ENCODE measurements at regions not wholly inside any gene's neighbourhood (a gene's known extent, or its start where the extent isn't known, plus 50 kb on each side); places are given as distances from the start of the nearest gene placed in this dataset.

DNA sequence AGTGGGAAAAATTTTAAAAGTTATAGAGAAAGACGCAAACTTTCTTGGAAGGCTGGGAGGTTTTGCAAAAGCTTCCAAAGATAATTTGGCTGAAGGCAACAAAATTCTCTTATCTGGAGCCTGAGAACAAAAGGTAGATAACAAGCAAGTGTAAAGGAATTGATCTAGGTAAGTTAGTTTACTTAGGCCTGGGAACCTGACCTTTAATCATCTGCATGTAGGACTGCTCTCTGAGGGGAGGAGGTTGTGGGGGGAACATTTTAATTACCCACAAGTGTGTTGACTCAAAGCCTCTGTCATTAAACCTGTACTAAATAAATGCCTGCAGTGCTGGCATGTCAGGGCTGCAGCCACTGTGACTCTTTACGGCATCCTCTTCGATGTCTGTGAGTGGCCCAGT, 532.3 kb upstream of the SLITRK5 start:
- Histone ChIP-seq H3K4me3 (no peak overlapping the region), H3K36me3 (no peaks in the 10 kb centered on the region), H3K27me3 (replicated peaks; ENCODE audit: insufficient read depth) (no peaks in the 10 kb centered on the region), H3K4me1 (replicated peaks) (no peaks in the 10 kb centered on the region), H3K27ac (no peak overlapping the region), H3K9me3 (no peaks in the 10 kb centered on the region)
- no peak for DNase-seq (ENCODE audit: low spot score)
- TF ChIP-seq POLR2AphosphoS5 (IDR thresholded peaks at IDR 0.05) (no peak), CTCF (IDR thresholded peaks at IDR 0.05) (no peak), POLR2A (IDR thresholded peaks at IDR 0.05) (no peak)
- 90% methylated on average over 3 of the region's 3 CpGs for whole genome bisulfite sequencing
- intact Hi-C loops (cut with DNase I), result no loop called here

DNA sequence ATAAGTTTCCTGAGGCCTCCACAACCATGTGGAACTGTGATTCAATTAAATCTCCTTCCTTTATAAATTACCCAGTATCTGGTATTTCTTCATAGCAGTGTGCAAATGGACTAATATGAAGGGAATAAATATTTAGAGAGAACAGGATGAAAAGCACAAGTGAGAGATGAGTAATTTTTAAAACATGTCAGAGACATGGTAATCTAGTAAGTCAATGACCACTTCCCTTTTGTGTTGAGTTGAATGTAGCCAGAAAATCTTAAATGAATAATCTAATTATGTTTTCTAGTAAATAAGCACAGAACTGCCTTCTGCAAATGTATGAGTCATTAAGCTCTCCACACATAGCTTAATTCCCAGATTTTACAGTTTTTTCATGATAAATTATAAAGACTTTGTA, 524.1 kb upstream of the SLITRK5 start:
- DNase-seq (ENCODE audit: low spot score), result no peak
- Histone ChIP-seq H3K4me3 (no peak overlapping the region), H3K9me3 (no peaks in the 10 kb centered on the region), H3K27me3 (replicated peaks; ENCODE audit: insufficient read depth) (no peaks in the 10 kb centered on the region), H3K36me3 (no peaks in the 10 kb centered on the region), H3K27ac (no peak overlapping the region), H3K4me1 (replicated peaks) (no peaks in the 10 kb centered on the region)
- no peak for TF ChIP-seq CTCF (IDR thresholded peaks at IDR 0.05)
- TF ChIP-seq POLR2A (IDR thresholded peaks at IDR 0.05), result no peak
- no peak for TF ChIP-seq POLR2AphosphoS5 (IDR thresholded peaks at IDR 0.05)
- intact Hi-C loops (cut with DNase I), result no loop called here

DNA sequence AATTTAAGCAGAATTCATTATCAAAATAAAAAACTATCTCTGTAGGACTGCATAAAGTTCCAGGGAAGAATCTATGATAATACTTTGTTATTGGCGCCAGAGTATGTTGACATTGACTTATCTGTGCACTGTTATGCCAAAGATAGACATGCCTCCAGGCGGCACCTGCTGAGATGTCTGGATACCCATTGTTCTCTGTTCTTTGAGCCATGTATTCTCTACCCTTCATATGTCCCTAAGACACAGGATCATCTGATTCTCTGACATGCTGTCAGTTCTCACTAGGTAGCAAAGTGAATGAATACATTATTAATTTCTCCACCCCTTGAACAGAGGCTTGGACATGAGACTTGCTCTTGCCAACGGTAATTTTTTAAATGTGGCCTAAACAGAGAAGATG, 517.8 kb upstream of the SLITRK5 start:
- H3K4me3 ChIP-seq, result no peak overlapping the region
- no peaks in the 10 kb centered on the region for H3K9me3 ChIP-seq
- TF ChIP-seq POLR2AphosphoS5 (IDR thresholded peaks at IDR 0.05) (no peak), POLR2A (IDR thresholded peaks at IDR 0.05) (no peak), CTCF (IDR thresholded peaks at IDR 0.05) (no peak)
- no peaks in the 10 kb centered on the region for H3K4me1 ChIP-seq (replicated peaks)
- intact Hi-C loops (cut with DNase I), result no loop called here
- DNase-seq (ENCODE audit: low spot score), result no peak
- H3K36me3 ChIP-seq, result no peaks in the 10 kb centered on the region
- 96% methylated on average over 3 of the region's 3 CpGs for WGBS
- H3K27me3 ChIP-seq (replicated peaks; ENCODE audit: insufficient read depth), result no peaks in the 10 kb centered on the region
- no peak overlapping the region for H3K27ac ChIP-seq

DNA sequence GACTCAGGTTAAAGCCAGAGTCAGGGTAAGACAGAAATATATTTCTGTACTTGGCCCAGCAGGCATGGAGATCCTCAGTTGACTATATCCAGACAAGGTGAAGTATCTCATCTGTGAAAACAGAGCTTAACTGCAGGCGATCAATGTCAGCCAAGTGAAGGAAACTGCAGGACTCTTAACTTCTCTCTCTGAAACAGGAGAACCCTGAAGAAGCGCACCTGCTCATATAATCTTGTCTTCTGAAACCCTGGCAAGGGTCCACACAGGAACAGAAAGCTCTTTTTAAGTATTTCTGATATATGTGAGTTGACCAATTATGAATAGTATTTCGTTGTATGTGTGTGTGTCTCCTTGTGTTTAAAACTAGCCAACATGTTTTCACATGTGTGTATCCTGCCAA, 504.8 kb upstream of the SLITRK5 start:
- no peaks in the 10 kb centered on the region for H3K36me3 ChIP-seq
- intact Hi-C loops (cut with DNase I), result no loop called here
- 75% methylated on average over 3 of the region's 3 CpGs for WGBS
- H3K4me1 ChIP-seq (replicated peaks), result no peaks in the 10 kb centered on the region
- no peak overlapping the region for H3K4me3 ChIP-seq
- no peaks in the 10 kb centered on the region for H3K9me3 ChIP-seq
- H3K27me3 ChIP-seq (replicated peaks; ENCODE audit: insufficient read depth), result no peaks in the 10 kb centered on the region
- no peak for TF ChIP-seq CTCF (IDR thresholded peaks at IDR 0.05)
- TF ChIP-seq POLR2A (IDR thresholded peaks at IDR 0.05), result no peak
- no peak for TF ChIP-seq POLR2AphosphoS5 (IDR thresholded peaks at IDR 0.05)
- H3K27ac ChIP-seq, result no peak overlapping the region
- no peak for DNase-seq (ENCODE audit: low spot score)

GRCh38 chr13:87168390-87168789, 502.8 kb upstream of the SLITRK5 start:
- Histone ChIP-seq H3K27ac (no peak overlapping the region), H3K4me3 (no peak overlapping the region), H3K9me3 (no peaks in the 10 kb centered on the region), H3K36me3 (no peaks in the 10 kb centered on the region), H3K4me1 (replicated peaks) (no peaks in the 10 kb centered on the region), H3K27me3 (replicated peaks; ENCODE audit: insufficient read depth) (no peaks in the 10 kb centered on the region)
- intact Hi-C loops (cut with DNase I), result no loop called here
- no peak for TF ChIP-seq POLR2AphosphoS5 (IDR thresholded peaks at IDR 0.05)
- TF ChIP-seq POLR2A (IDR thresholded peaks at IDR 0.05), result no peak
- 97% methylated on average over 4 of the region's 5 CpGs for WGBS
- DNase-seq (ENCODE audit: low spot score), result no peak
